Mammary epithelial cell (primary cell): ENCODE measurements at regions not wholly inside any gene's neighbourhood (a gene's known extent, or its start where the extent isn't known, plus 50 kb on each side); places are given as distances from the start of the nearest gene placed in this dataset.

Source experiments
- EZH2 ChIP-seq: IDR thresholded peaks from 2 replicates; pipeline ENCODE4 v1.6.1; 2012; ENCODE audit warnings: low read length, inconsistent platforms, borderline replicate concordance
- TF ChIP-seq, protein P1 (sequence below), 2 donors: IDR thresholded peaks in 1 of 2; conservative IDR thresholded peaks in 1 of 2; 2 replicates each; pipeline ENCODE4 v1.5.1; 2011 to 2012; ENCODE audit warnings: inconsistent platforms in 2 of 2, low read length in 2 of 2, mild to moderate bottlenecking in 2 of 2, control low read depth in 1 of 2, low read depth in 1 of 2; ENCODE audit not compliant: insufficient read depth in 1 of 2; ENCODE audit errors: extremely low read depth in 1 of 2

DNA sequence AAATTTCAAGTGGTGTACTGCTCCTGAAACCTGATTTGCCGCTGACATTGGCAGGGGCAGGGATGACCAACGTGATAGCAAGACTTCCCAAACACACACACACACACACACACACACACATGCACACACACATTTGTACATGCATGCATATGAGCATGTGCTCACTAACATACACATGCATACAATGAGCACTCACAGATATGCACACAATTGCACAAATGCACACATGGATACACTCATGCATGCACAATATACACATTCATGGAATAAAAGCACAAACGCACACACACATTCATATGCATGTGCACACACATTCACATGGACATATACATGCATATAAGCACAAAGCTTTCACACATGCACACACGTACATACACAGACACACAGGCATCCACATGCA, 181.2 kb upstream of the ZNF618 start:
- TF ChIP-seq EZH2: no peak
- TF ChIP-seq, protein P1, sequence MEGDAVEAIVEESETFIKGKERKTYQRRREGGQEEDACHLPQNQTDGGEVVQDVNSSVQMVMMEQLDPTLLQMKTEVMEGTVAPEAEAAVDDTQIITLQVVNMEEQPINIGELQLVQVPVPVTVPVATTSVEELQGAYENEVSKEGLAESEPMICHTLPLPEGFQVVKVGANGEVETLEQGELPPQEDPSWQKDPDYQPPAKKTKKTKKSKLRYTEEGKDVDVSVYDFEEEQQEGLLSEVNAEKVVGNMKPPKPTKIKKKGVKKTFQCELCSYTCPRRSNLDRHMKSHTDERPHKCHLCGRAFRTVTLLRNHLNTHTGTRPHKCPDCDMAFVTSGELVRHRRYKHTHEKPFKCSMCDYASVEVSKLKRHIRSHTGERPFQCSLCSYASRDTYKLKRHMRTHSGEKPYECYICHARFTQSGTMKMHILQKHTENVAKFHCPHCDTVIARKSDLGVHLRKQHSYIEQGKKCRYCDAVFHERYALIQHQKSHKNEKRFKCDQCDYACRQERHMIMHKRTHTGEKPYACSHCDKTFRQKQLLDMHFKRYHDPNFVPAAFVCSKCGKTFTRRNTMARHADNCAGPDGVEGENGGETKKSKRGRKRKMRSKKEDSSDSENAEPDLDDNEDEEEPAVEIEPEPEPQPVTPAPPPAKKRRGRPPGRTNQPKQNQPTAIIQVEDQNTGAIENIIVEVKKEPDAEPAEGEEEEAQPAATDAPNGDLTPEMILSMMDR (conservative IDR thresholded peaks at IDR 0.05 in 1 of 2, IDR thresholded peaks at IDR 0.05 in 1 of 2; ENCODE audit: extremely low read depth in 1 of 2, insufficient read depth in 1 of 2, low read depth in 1 of 2, low read length in 2 of 2): no peak
